HG02610 (cell line): ENCODE measurements at regions not wholly inside any gene's neighbourhood (a gene's known extent, or its start where the extent isn't known, plus 50 kb on each side); places are given as distances from the start of the nearest gene placed in this dataset.

Source experiments
- ATAC-seq: cut with Tn5 transposase; IDR thresholded peaks from one replicate; pipeline ENCODE4 v1.9.1; 2021; ENCODE audit warnings: mild to moderate bottlenecking, moderate library complexity; ENCODE audit not compliant: unreplicated experiment

DNA sequence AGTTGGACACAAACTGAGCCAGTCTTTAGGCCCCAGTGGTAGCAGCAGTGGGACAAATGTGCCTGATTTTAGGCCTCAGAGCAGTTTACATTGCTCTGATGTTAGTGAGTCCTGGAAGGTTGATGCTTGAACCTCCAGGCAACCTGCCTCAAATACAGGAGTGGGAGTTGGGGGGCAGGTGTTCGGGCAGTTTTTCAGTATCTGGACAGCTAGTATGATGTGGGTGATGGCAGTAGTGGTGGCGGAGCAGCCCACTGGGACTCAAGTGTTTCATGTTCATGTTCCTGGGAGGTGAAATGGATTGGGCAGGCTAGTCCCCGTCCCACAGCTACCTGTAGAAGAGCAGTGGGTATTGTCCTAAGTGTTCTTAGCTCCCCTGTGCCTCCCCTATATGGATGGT, 857.8 kb downstream of the JRKL start:
- ATAC-seq = no peak

DNA sequence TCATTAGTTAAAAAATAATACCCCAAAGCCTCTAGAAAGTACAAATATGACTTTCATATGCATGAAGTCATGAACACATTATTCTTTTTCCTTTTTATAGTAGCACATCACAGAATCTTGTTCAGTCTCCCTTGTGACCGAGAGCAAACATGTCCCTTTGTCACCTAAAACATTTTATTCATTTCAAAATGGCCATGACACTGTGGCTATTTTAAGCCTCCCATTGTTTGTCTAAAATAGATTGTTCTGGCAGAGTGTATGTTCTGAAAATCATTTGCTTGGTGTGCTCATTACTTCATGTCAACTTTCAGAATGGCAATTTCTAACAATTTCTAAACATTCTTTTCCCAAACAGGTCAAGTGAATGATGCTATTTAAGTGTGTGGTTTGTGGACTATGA, 865.0 kb downstream of the JRKL start:
- ATAC-seq = no peak

DNA sequence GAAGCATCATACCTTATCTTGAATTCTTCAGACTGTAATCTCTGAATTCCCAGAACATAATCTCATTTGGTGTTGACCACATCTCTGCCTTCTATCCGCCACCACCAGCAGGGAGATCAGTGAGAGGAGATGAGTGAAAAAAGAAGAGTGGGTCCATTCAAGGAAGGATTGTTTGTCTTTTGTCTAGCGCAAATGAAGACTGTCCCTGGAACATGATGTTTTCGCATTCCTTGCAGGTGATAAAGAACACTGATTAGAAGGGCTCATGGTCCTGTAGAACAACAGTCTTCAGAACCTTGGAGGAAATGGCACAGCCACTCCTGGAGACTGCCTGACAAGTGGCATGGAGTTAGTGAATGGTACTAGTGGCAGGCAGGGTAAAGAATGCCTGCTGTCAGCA, 869.6 kb downstream of the JRKL start:
- no peak for ATAC-seq

DNA sequence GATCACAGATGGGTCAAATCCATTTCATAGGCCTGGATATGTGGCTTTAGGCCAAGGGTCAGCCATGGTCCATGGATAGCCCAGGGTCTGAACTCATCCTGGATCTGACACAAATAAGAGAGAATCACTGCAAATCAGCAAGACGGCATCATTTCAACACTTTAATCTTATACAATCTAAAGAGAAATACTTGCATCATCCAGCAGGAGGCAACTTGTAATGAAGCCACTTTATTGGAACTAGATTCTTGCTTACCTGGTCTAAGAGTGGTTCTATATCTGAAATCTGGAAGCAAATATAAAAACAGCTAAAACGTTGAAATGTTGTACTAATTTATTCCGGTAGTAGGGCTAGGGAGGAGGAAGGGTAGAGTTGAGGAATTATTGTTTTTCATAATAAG, 870.1 kb downstream of the JRKL start:
- no peak for ATAC-seq

DNA sequence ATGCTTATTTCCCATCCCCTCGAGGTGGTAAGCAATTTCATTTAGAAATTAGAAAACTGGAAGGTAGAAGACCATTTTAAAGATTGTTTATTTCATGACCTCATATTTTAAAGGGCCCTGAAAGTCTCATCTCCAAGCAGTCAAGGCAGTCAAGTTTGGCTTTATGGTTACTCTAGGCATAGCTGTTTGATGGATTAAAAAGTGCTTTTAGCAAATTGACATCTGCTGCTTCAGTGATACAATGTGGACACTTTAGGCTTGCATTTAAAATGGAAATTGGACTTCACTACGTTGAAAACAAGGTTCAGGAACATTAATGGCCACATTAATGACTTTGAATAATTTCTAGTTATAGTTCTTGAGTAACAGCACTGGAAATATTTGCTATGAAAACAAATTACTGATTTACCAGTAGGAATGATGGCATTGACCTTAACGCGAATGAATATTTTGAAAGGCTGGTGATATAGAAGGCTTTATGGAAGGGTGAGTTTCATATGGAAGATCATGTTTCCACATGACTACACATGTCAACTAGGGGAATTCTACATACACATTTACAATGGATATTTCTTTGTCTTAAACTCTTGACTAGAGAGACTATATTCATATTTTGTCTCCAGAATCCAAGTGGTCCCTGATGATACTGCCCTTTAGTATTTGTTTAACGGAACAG, 873.5 kb downstream of the JRKL start:
- ATAC-seq = no peak

DNA sequence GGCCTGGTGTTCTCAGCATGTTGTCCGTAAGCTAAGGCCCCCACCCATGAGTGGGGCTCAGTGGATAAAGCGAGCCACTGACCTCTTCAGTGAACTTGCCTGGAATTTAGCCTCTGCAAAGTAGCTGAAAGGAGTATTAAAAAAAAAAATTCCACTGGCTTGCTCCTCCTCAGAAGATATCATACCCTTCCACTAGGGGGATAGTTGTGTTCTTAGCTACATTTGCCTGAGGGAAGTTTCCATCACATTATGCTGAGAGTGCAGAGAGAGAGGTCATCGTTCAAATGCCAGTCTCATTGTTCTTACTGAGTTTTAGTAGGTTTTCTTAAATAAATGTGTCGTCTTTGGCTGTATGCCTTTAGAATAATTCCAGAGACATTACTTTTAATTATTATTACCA, 879.7 kb downstream of the JRKL start:
- ATAC-seq = no peak

DNA sequence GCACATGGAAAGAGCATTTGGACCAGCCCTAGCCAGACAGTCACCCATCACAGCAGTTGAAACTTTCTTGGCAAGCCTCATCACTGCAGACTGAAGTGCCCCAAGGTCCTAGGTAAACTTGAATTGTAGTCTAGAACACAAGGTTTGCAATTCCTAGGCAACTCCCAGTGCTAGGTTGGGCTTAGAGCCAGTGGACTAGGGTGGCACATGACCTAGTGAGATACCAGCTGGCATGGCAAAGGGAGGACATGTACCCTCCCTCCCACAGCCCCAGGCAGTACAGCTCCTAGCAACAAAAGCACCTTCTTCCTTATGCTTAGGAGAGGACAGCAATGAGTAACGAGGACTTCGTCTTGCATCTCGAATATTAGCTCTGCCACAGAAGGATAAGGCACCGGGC, 889.5 kb downstream of the JRKL start:
- no peak for ATAC-seq

DNA sequence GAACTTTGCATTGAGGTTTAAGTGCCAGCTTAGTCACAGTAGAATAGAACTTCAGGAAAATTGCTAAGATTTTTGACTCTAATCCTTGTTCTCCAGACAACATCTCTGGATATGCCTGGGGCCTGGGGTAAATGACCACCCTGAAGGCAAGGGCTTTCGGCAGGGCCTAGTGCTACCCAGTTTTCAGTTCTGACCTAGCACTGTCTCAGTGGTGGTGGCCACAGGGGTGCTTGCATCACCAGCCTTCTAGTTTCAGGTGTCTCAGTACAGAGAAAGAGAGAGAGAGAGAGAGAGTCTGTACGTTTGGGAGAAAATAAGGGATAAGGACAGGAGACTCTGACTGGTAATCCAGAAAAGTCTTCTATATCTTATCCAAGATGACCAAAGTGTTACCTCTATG, 890.5 kb downstream of the JRKL start:
- no peak for ATAC-seq

DNA sequence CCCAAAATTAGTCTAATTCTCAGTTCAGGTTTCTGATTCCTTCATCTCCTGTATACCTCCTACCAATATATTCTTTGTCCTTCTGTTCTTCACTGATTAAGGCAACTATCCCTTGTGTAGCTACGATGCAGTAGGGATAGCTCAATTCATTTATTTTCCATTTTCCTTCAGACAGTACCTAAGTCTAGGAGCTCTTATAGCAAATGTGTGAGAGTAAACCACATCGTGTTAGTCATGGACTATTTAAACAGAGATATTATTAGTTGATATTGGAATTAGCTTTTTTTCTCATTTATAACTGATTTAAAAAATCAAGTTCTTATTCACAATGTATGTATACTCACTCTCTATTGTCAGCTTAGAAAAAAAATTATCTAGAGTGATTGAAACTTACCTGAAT, 900.0 kb downstream of the JRKL start:
- no peak for ATAC-seq

DNA sequence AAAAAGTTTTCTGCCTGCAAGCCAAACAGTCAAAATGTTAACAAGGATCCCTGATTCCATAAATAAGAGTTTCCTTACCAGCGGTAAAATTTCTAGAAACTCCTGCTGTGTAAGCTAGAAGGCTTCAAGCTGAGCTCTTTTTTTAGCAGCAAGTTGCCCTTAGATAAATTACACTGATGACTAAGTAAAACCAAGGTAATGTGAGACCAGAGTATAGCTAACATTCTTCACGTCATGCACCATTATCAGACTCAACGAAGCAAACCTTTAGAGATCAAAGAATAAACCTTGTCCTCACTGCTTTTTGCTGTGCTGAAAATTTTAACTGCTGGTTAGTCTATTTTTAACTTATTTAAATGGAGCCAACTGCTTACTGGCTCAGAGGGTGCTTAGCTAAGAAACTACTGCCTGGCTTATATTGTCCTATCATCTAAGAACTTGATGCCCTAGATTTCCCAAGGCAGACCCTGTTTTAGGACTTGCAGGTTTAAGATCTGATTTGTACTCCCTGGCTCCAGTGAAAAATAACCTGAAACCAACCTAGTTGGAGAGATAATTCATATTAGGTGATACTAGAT, 900.7 kb downstream of the JRKL start:
- no peak for ATAC-seq

DNA sequence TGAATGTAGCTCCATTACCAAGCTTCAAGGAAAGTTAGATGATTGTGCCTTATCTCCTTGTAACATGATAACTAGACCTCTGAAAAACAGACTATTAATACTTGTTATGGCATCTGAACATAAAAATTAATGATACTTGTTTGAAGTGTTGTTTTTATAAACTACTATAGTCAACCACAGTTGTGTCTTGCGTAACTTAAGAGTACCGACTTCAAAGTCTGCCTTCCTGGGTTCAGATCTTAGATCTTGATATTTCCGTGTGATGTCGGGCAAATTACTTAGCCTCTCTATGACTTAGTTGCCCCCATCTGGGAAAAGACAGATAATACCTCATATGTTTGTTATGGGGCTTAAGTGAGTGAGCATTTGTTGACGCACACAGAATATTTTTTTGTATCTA, 906.5 kb downstream of the JRKL start:
- no peak for ATAC-seq

DNA sequence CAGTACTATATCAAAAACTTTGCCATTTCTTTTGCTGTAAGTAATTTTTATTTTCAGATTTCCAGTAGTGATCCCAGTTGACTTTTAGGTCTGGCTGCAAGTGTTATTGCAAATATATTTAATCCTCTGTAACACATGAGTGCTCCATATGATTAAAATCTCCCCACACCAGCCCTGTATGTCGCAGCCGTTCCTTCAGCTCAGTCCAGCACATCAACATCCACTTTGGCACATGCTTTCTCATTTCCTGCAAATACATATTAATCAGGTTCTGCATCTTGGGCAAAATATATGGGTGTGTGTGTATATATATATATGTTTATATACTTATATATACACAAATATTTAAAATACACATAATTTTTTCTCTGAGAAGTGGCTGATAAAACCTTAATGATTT, 919.5 kb downstream of the JRKL start:
- ATAC-seq = no peak

DNA sequence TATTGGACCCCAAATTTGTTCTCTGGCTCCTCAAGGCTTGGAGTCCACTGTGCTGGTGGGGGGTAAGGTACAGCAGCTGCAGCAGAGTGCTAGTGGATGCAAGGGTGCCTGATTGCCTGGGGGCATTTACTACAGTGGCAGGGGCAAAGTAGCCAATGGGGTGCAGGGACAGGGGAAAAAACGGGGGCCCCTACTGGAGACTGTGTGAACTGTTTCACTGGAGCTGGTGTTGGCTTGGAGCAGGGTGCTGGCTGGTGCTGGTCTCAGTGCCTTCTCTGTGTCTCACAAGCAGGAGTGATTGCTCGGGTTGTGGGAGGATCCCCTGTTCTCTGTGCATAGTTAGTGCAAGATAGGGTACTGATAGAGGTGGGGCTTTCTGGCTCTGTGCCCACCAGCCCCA, 935.9 kb downstream of the JRKL start:
- ATAC-seq = no peak

DNA sequence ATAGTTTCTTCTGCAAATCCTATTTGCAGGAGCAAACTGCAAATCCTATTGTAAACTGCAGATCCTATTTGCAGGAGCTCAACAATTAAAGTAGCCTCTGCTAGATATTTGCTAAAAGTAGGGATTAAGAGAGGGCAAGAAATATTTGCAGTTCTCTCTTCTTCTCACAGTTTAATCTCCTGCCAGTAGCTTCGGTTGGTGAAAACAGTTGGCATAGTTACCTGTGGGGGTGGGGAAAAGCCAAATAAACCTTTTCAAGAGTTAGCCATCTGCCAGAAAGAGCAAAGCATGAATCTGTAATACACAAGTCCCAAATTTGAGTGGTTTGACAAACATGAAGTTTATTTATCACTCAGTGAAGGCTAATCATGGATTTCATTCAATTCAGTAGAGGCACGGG, 942.5 kb downstream of the JRKL start:
- no peak for ATAC-seq

DNA sequence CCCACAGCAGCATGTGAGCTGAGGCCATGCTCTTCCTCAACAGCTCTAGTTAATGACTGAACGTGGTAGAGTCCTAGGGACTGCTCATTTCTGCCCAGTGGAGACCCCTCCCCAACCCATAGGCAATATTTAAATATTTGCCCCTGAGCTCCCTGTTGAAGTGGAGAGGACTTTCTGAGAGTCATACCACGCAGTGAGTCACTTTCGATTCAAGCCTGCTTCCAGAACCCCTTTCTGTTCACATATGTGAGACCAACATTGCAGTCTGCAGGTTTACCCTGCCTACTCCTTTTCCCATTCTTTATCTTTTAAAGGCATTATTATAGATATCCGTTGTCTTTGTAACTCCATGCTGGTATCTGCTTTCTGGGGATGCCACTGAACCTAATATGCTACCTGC, 946.3 kb downstream of the JRKL start:
- no peak for ATAC-seq

DNA sequence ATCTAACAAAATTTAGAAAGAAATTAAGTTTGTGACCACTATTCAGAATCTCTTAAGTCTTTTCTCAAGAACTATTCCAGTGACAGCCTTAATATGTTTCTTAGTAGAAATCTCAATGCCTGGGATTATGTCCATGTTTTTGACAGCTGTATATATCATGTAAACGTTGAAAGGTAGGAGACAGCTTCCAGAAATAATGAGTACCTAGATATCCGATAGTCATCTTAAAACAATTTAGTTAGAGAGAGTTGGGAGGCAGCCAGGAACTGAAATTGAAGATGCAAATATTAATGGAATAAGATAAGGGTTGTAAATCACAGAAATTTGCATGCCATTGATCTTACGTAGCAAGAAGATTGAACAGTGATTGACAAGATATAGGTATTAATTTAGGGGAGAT, 955.2 kb downstream of the JRKL start:
- ATAC-seq = no peak

DNA sequence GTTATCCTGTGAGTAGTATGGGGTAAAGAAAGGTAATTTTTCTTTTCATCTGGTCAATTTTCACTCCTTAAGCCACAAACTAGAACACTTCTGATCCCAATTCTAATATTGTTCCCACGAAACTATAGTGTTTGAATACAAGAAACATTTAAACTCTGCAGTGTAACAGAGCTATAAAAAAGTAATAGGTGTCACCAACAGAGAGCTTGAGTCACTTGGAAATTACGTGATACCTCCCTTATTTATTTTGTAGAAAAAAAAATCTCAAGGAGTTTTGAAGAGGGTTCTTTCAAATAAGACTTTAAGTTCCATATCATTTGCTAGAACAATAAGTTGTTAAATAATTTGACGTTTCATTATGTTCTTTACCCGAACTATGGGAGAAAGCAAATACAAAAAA, 959.4 kb downstream of the JRKL start:
- ATAC-seq = no peak

DNA sequence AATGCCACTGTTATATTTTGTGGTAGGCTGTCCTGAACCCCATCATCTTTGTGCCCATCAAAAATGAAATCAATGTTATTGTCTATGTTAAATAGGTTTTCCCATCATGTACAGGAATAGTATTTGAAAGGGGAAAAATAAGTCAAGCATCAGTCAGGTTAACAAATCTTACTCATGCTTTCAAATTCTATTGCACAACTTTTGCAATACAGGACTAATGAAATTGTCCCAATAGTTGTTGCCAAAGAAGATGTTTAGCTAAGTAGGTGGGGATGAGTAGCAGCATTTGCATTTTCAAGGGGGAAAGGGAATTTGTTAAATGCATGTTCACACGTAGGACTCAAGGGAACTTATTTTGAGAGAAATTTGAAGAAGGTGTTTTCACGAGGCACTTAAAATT, 962.1 kb downstream of the JRKL start:
- ATAC-seq = no peak

DNA sequence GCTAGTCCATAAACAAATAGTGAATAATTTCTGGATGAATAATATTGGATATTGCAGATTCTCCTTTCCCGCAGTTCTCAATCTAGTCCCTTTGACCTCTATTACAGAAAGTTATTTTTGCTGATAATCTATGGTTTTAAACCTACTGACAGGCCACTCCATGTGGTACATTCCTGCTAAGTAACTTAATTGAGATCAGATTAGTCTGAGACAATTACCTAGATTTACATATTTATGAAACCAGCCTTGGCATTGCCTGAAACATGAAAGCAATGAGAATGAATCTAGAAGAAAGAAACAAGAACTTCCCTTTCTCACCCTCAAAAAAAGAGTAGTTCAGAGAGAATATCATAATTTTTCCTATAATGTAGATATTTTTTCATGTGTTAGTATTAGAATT, 964.2 kb downstream of the JRKL start:
- no peak for ATAC-seq

DNA sequence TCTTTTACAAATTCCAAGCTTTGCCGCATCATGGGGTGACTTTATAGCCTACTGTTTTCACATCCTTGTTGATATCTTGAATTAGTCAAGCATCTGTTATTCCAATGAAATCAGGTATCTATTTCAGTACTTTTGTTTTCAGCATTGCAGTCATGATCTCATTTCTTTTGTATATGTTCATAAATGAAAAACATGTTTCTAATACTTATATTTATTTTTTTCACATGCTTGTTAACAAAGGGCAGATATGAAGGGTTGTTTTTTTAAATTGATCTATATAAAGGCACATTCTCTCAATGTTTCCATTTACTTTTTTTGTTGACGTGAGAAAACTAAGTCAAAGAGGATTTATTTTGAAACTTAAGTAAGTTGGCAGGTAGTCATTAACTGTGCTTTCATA, 964.8 kb downstream of the JRKL start:
- ATAC-seq = no peak

DNA sequence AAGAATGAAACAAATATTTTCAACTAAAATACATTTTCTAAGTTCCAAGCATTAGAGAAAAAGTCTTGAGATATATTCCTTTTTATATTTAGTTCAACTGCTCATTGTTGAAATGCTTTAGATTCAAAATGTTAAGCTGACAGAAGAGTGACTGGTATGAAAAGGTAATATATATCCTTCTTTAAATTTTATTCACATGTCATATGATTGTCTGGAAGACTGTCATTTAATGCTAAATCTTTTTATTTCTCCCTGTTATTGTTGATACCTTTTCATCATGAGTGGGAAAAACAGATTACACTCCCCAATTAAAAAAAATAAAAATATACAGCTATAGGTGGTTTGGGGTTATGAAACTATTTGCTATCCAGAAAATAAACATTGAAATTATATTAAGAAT, 965.4 kb downstream of the JRKL start:
- no peak for ATAC-seq

DNA sequence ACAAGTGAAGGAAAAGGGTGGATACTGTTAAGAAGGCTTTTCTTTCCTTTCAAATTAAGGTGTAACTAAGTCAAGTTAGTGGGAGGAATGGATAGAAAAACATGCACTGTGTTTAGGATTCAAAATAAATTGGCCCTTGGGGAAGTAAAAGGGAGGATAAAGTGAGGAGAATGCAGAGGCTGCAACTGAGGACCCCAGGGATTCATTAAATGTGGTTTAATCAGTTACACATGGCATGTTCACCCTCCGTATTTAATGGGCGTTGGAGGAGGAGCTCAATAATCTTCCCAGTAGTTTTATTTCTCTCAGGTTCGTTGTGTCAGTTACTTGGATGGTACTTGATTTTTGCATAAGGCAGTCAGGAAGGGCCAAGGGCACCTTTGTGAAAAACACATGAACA, 966.3 kb downstream of the JRKL start:
- no peak for ATAC-seq

DNA sequence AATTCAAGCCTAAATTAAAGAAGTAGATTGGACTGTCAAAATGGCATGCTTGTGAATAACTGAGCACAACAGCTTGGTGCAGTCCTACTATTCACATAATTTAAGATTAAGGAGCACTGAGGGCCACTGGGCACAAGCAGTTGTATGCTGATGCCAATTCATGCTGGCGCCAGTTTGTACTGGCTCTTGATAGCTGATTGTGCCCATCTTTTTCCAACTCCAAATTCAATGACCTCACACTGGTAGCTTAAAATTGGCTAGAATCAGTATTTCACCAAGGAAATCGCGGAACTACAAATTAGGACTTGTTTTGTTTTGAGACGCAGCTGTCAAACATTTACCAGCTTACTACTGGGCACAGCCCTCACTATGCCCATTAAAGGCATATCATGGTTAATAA, 969.2 kb downstream of the JRKL start:
- ATAC-seq = no peak
